T-helper 1 cell (primary cell): ENCODE measurements at regions not wholly inside any gene's neighbourhood (a gene's known extent, or its start where the extent isn't known, plus 50 kb on each side); places are given as distances from the start of the nearest gene placed in this dataset.

Source experiments
- DNase-seq, 5 donors: peaks; one replicate each; pipeline ENCODE4 v3.0.0-alpha.2; 2012 to 2020

DNA sequence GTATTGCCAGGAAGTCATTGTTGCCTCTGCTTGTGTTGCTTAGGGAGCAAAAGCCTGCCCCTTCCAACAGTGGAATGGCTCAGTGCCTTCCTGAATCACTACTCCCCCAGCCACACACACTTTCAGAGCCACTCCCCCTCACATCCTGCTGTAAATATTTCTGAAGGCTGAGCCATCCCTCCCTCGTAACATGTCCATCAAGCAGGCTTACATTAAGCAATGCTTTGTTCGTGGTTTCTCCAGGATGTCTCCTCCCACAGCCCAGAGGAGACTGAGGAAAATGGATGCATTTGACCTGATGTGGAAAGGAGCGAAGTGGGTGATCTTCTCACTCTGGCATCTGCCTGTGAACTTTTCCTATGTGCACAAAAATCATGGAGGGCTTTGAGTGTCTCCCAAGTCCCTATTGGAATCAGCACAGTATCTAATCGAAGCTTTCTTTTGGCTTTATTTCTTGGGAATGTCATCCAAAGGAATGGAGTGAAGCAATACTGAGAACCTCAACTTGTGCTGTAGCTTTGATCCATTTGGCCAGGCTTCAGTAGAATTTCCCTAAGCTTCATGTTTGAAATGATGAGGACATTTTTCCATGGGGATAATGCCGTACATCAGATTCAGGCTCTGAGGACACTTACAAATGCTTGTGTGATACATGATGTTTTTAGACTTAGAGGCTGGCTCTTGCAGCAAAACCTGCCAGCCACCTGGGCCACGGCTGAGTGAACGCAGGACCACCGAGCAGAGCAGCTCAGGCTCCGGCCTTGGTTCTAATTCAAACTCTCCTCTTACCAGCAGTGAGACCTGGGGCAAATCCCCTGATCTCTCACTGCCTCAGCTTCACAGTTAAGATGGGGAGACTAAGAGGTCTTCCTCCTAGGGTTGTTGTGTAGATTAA lies 389.1 kb downstream of the ENC1 start:
- no peak for DNase-seq

DNA sequence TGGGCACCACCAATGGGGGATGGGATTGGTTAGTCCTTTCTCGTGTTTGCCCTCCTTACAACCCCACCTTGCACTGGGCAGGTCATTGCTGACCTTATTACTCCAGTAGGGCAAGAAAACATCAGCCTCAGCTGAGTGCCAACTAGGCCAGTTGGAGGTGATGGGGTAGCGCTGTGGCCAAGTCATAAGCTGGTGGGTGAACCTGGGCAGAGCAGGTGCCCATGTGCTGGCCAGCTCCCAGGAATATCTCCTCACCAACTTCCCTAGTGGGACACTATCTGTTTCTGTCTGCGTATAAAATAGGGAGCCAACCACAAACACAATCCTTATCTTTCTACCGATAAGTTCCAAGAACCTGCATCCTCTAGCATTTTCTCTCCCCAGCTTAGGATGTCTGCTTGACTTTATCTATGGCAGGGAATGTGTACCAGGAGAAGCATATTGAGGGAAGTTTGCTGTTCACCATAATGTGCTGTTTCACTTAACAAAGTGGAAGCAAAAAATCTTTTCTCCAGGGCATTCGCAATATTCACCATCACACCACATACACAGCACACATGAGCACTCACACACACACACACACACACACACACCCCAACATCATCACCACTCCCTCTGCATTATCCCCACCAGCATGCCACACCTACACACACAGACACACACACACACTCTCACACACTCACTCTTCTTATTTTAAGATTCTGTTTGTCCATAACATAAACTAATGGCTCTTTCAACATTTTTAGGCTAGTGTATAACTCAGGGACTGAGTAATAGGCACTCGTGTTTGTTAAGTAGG lies 390.0 kb downstream of the ENC1 start:
- DNase-seq = no peak

DNA sequence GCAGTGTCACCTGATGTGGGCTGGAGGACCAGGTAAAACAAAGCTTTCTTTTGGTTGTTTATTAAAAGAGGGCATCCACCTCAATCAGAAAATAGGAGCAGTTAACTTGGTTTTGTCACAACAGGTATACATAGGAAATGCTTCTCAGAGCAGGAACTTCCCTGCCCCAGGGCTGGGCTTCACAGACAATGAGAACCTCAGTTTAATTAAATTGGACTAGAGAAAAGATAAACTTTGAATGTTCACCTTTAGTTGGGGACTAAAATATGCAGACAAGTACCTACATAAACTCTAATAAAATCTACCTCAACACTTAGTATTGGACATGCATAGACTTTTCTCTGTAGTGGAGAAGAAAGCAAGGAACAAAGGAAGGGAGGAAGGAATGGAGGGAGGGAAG lies 392.0 kb downstream of the ENC1 start:
- DNase-seq = no peak

- no peak for DNase-seq
These were observed 396.1 kb downstream of the ENC1 start for GRCh38 chr5:74244406-74244805.

- no peak for DNase-seq
These were observed 396.9 kb downstream of the ENC1 start for GRCh38 chr5:74243634-74244033.

- no peak for DNase-seq
These were observed 398.0 kb downstream of the ENC1 start for GRCh38 chr5:74242516-74242915.

DNA sequence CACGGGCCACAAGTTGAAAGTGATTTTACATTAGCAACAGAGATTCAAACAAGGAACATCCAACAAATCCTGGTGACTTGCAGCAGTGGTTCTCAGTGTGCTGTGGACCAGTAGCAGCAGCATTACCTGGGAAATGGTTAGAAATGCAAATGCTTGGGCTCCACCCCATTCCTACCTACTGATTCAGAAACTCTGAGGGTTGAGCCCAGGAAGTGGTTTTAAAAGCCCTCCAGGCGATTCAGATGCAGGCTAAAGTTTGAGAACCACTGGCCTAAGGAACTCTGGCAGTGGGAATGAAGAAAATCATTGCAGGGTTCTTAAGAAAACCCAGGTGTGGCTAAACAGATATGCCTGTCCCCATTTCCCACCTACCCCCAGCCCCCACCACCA lies 398.8 kb downstream of the ENC1 start:
- DNase-seq = no peak

DNA sequence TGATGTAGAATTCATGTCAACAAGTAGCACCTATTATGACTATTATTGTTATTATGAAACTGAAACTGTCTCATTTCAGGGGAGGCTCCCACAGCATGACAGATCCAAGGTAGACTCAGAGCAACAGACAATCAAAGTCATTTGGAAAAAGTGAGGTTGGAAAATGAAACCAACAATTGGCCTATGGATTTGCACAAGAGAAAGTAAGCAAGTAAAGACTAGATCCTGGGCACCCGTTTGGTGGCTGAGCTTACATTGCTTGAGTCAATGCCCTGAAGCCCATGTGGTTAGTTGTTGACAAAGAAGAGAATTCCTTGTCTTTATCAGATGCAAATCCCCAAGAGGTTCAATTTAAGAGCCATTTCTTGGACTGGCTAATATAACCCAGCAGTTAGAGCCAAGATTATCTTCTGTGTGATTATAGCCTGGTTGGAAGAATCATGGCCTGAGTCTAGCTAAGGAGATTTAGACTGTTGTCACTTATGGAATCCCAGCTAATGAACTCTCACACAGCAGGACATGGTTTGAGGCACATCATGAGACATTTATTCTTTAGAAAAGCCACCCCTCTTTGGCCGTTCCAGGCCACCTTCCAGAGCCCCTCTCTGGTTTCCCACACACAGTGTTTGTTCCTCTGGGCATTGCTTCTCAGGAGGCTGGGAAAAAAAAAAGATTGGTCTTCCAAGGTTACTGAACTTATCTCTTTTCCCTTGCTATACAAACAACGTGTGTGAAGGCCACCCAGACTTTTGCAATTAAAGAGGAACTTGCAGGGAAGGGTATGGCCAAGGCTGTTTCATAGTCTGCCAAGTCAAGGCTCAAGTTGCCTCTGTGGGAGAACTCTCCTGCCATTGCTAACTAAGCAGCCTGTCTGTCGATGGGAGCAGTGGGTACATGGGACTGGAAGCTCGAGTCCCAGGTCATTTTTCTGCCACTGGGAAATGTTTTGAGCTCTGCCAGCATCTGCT lies 399.5 kb downstream of the ENC1 start:
- peak in 1 of 5 donors; percentile 29 for DNase-seq

DNA sequence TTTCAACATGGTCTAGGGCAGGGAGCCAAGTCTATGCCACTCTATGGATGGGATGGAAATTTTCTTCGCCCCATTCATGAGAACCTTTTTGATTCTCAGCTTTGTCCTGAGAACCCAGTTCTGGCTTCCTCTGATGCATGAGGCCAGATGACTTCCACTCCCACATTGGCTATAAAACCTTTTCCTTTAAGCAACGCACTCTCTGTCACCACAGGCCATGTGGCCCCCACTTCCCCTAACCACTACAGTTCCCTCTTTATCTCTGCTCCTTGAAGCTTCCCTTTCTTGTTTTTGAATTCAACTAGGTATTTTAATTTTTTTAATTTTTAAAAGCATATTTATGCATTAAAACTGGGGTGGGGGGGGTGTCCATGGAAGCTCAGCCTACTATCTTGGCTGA lies 401.3 kb downstream of the ENC1 start:
- DNase-seq = no peak

DNA sequence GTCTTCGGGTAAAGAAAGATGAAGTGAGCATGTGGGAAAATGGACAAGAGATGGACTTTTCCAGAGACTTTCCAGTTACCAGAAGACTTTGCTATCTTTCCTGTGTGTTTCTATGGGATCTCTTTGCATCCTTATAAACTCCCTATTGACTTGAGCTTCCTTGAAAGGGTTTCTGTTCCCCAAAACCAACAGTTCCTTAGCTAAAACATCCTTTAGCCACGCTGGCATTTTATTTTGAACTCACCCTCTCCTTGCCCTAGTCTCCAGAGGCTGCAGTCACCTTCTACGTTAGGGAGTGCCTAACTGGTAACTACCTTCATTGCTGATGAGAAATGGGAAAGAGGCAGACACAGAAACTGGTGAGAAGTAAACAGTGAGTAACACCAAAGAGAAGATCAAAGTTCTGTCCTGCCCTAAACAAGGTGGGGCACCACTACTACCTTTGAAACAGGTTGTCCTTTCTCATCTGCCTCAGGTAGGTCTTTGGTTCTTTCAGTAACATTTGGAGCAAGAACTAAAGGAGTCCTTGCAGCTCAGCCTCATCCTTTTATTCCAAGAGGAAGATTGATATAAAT lies 402.9 kb downstream of the ENC1 start:
- DNase-seq = no peak

GRCh38 chr5:74235552-74235951 lies 405.0 kb downstream of the ENC1 start:
- DNase-seq = no peak

GRCh38 chr5:74233571-74233970 lies 407.0 kb downstream of the ENC1 start:
- DNase-seq = no peak

DNA sequence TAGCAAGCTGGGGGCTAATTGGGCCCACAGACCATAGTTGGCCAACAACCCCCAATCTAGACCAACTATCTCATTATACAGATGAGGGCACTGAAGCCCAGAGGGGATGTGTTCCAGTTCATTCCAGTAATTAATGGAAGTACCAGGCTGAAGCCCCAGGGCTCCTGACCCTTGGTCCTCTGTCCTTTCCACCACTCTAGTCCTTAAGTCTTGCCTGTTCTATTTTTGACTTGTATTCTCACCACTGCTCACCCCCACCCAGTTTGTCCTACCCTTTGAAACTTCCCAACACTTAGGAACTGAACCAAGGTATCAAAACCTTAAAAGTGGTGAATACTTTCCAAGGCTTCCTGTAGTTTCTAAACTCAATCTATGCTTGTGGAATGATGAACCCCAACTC lies 407.4 kb downstream of the ENC1 start:
- DNase-seq = no peak

DNA sequence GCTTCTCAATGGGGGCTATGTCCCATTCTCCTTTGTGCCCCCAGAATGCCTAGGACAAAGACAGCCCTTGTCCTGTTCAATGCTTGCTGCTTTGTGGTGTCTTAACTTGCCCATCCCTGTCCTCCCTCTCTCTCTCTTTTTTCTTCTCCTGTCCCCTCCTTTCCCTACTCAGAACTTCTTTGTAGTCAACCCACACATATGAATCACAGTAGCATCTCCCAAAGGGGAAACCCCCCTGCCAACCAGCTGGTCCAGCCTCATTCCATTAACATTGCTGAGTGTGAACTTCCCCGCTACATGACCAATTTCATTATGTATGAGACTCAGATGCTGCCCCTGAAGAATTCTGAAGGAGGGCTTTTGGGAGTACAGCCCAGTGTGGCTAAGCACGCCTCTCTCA lies 408.3 kb downstream of the ENC1 start:
- DNase-seq = no peak

DNA sequence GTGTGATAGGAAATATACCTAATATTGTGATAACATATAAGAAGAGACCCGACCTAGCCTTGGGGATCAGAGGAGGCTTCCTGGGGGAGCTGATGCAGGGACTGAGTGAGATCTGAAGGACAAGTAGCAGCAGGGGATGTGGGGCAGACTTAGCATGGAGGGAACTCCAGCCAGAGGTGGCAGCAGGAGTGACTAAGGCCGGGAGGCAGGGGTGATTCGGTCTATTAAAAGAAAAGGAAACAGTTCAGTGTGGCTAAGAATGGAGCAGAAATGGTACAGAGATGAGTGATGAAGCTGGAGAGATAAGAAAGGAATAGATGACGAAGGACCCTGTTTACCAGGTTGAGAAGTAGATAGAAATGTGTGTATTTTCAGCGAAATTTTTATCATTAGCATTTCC lies 408.8 kb downstream of the ENC1 start:
- DNase-seq = no peak

DNA sequence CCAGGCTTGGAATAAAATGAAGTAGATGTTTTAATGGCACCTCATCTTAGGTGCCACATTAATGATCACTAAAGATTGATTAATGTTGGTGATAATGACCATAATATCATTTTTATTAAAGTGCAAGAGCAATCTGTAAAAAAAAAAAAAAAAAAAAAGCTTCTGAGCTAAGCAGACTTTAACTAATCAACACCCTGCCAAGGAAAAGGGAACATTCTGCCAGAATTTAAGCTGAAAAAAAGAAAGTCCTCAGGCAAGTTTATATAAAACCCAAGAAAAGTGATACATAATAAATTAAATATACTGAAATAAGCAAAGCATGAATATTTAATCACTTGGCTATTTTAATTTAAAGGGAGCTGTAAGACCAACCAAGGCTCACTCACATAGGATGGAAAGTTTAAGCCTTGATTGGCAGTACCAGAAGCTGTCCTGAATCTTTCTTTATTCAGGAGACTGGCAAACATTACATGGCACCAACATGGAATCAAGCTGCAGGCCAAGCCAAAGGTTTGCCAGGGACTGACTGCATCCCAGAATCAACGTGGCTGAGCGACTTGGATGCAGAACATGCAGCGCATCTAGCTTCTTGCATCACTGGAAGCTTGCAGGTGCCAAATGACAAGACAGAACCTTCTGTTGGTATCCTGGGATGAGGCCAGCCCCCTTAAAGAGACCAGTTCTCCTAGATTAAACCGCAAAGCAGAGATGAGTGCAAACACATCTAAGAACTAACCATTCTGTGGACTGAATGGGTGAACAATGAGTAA lies 413.6 kb downstream of the ENC1 start:
- no peak for DNase-seq

- no peak for DNase-seq
These were observed 414.9 kb downstream of the ENC1 start for GRCh38 chr5:74225587-74225986.

- no peak for DNase-seq
These were observed 416.2 kb downstream of the ENC1 start for GRCh38 chr5:74224331-74224730.

DNA sequence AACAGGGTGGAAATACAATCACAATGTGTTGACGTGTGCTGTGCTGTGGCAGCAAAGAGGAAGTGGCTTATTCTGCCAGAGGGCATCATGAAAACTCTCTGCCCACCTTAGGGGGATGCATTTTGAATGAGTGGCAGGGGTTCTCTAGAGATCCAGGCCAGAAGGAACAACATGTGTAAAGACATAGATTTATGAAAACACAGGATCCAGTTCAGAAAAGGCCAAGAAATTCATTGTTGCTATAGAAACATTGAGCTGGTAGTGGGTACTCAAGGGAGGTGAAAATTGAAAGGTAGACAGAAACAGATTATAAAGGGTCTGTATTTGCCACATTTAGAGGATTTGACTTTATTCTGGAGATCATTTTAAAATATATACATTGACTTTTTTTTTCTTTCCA lies 417.7 kb downstream of the ENC1 start:
- DNase-seq = no peak

DNA sequence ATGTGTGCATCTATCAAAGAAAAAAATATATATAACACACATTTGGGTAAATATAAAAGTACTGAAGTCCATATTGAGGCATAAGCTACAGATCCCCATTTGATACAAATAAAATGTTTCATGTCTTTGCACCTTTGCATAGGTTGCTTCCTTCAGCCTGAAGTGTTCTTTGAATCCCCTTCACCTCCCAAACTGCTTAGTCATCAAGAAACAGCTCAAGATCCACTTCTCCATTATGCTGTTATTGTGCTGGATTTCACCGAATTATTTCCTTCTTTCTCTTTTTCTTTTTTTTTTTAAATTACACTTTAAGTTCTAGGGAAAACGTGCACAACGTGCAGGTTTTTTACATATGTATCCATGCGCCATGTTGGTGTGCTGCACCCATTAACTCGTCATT lies 419.1 kb downstream of the ENC1 start:
- no peak for DNase-seq

DNA sequence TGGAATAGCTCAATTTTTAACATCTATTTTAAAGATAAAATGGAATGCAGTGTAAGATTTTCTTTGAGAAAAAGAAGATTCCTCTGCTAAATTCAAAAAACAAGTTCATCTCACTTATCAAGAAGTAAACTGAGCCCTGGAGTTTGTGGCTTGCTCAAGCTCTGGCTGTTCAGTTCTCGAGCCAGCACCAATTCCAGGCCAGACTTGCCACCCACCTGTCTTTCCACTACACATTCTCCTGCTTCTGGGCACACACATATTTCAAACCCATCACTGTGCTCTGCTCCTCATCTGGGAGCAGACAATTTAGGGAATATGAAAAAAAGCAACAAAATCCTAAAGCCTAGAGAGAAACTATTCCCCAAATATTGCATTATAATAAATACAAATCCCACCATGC lies 424.5 kb downstream of the ENC1 start:
- DNase-seq = no peak

DNA sequence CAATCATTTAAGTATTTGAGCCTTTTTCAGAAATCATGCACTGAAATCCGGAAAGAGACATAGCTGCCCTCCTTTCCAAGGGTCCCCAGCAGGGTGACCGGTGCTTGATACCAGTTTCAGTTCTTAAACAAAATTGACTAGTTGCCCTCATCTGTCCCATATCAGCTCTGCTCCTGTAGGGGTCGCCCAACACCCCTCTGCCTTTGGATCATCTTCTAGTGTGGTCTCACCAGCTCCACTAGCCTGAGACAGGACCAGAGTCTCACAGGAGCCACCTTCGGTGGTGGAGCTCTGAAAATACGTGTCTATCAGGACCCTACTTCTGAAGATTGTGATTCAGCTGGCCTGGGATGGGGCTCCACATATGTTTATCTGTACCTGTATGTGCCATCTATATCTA lies 428.2 kb downstream of the ENC1 start:
- DNase-seq = no peak
